Amniotic epithelial cell (primary cell): ENCODE measurements at regions not wholly inside any gene's neighbourhood (a gene's known extent, or its start where the extent isn't known, plus 50 kb on each side); places are given as distances from the start of the nearest gene placed in this dataset.
A peak's percentile ranks its signal among the peaks of the same experiment; 100 is the strongest.
"Not testable (repeated sequence)": the region's sequence is repeated elsewhere in the genome, so short reads cannot be mapped to it uniquely, and the experiment has no call there.

Experiments used
- DNase-seq: peaks from one replicate; pipeline ENCODE4 v3.0.0-alpha.2; 2010; ENCODE audit warnings: low read depth

GRCh38 chr22:26927821-26928220 lies 270.4 kb downstream of the MIAT start:
- DNase-seq, result no peak

- no peak for DNase-seq
These were observed 274.1 kb downstream of the MIAT start for GRCh38 chr22:26931471-26931870.

GRCh38 chr22:26933105-26933590 lies 275.8 kb downstream of the MIAT start:
- DNase-seq, result no peak

- no peak for DNase-seq
These were observed 279.8 kb downstream of the MIAT start for GRCh38 chr22:26937213-26937612.

- DNase-seq, result no peak
These were observed 282.1 kb downstream of the MIAT start for GRCh38 chr22:26939466-26939865.

GRCh38 chr22:26941896-26942636 lies 284.7 kb downstream of the MIAT start:
- peak; percentile 7 for DNase-seq

GRCh38 chr22:26942637-26942957 lies 285.2 kb downstream of the MIAT start:
- no peak for DNase-seq

- no peak for DNase-seq
These were observed 288.2 kb downstream of the MIAT start for GRCh38 chr22:26945565-26945964.

- peak; percentile 44 for DNase-seq
These were observed 291.8 kb downstream of the MIAT start for GRCh38 chr22:26949193-26949592.

GRCh38 chr22:26951139-26951538 lies 293.8 kb downstream of the MIAT start:
- DNase-seq, result not testable (repeated sequence)

- DNase-seq, result no peak
These were observed 294.6 kb downstream of the MIAT start for GRCh38 chr22:26952004-26952403.

- no peak for DNase-seq
These were observed 295.1 kb downstream of the MIAT start for GRCh38 chr22:26952451-26953011.

GRCh38 chr22:26953012-26953883 lies 295.9 kb downstream of the MIAT start:
- no peak for DNase-seq

GRCh38 chr22:26956371-26956770 lies 299.0 kb downstream of the MIAT start:
- no peak for DNase-seq

GRCh38 chr22:26957176-26957575 lies 299.8 kb downstream of the MIAT start:
- DNase-seq, result no peak

- no peak for DNase-seq
These were observed 300.5 kb downstream of the MIAT start for GRCh38 chr22:26957897-26958296.

GRCh38 chr22:26958378-26958777 lies 301.0 kb downstream of the MIAT start:
- DNase-seq, result no peak

- no peak for DNase-seq
These were observed 307.3 kb downstream of the MIAT start for GRCh38 chr22:26964642-26965041.

GRCh38 chr22:26967282-26967681 lies 309.9 kb downstream of the MIAT start:
- no peak for DNase-seq

- peak; percentile 10 for DNase-seq
These were observed 311.6 kb downstream of the MIAT start for GRCh38 chr22:26968859-26969523.

- no peak for DNase-seq
These were observed 313.5 kb downstream of the MIAT start for GRCh38 chr22:26970809-26971394.

GRCh38 chr22:26972286-26972685 lies 314.9 kb downstream of the MIAT start:
- no peak for DNase-seq
